22Rv1 (cell line): ENCODE measurements at regions not wholly inside any gene's neighbourhood (a gene's known extent, or its start where the extent isn't known, plus 50 kb on each side); places are given as distances from the start of the nearest gene placed in this dataset.

Experiments used
- ZFX ChIP-seq: fragments of 450-650 bp; IDR thresholded peaks from 2 replicates; pipeline ENCODE4 v1.6.1; 2017; ENCODE audit warnings: antibody characterized with exemption, borderline replicate concordance
- TF ChIP-seq, protein P1 (sequence below): fragments of 450-650 bp; IDR thresholded peaks from 2 replicates; pipeline ENCODE4 v1.5.1; 2017; ENCODE audit warnings: mild to moderate bottlenecking

GRCh38 chr2:228367356-228367755, 185.9 kb upstream of the SPHKAP start:
- TF ChIP-seq, protein P1, sequence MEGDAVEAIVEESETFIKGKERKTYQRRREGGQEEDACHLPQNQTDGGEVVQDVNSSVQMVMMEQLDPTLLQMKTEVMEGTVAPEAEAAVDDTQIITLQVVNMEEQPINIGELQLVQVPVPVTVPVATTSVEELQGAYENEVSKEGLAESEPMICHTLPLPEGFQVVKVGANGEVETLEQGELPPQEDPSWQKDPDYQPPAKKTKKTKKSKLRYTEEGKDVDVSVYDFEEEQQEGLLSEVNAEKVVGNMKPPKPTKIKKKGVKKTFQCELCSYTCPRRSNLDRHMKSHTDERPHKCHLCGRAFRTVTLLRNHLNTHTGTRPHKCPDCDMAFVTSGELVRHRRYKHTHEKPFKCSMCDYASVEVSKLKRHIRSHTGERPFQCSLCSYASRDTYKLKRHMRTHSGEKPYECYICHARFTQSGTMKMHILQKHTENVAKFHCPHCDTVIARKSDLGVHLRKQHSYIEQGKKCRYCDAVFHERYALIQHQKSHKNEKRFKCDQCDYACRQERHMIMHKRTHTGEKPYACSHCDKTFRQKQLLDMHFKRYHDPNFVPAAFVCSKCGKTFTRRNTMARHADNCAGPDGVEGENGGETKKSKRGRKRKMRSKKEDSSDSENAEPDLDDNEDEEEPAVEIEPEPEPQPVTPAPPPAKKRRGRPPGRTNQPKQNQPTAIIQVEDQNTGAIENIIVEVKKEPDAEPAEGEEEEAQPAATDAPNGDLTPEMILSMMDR: no peak
- TF ChIP-seq ZFX: no peak
